Osteoblast (primary cell): ENCODE measurements at regions not wholly inside any gene's neighbourhood (a gene's known extent, or its start where the extent isn't known, plus 50 kb on each side); places are given as distances from the start of the nearest gene placed in this dataset.

Experiments
- DNase-seq: peaks from one replicate; pipeline ENCODE4 v3.0.0; 2011; ENCODE audit warnings: low spot score, mixed read lengths; ENCODE audit not compliant: insufficient read length; ENCODE audit errors: missing footprints
- H2AFZ ChIP-seq: 2 replicates; pipeline ENCODE4 v1.6.0; 2011; ENCODE audit warnings: mild to moderate bottlenecking, low read length
- H3K27ac ChIP-seq: 2 replicates; pipeline ENCODE4 v1.5.1; 2011; ENCODE audit warnings: mild to moderate bottlenecking, low read depth, low read length, moderate library complexity
- H3K27me3 ChIP-seq: 2 replicates; pipeline ENCODE4 v1.6.0; 2012; ENCODE audit warnings: mild to moderate bottlenecking, control low read depth, inconsistent platforms, low read length, moderate library complexity; ENCODE audit not compliant: insufficient read depth
- H3K36me3 ChIP-seq: 2 replicates; pipeline ENCODE4 v1.5.1; 2011; ENCODE audit warnings: mild to moderate bottlenecking, low read length, control low read depth, moderate library complexity; ENCODE audit not compliant: insufficient read depth
- H3K4me1 ChIP-seq: 2 replicates; pipeline ENCODE4 v1.5.1; 2011; ENCODE audit warnings: mild to moderate bottlenecking, low read length, control low read depth, moderate library complexity; ENCODE audit not compliant: insufficient read depth
- H3K4me2 ChIP-seq: 2 replicates; pipeline ENCODE4 v1.6.0; 2011; ENCODE audit warnings: mild to moderate bottlenecking, low read length; ENCODE audit not compliant: insufficient read depth
- H3K4me3 ChIP-seq: fragments of 200-600 bp; sonication (generic); 3 replicates; pipeline ENCODE4 v1.5.1; 2012; ENCODE audit warnings: mild to moderate bottlenecking, low read length, inconsistent platforms; ENCODE audit not compliant: insufficient read depth
- H3K79me2 ChIP-seq: 2 replicates; pipeline ENCODE4 v1.6.0; 2012; ENCODE audit warnings: mild to moderate bottlenecking, low read length, control low read depth, inconsistent platforms; ENCODE audit not compliant: insufficient read depth
- H3K9me3 ChIP-seq: 2 replicates; pipeline ENCODE4 v1.5.1; 2011; ENCODE audit warnings: low read depth, low read length, control low read depth
- H4K20me1 ChIP-seq: 2 replicates; pipeline ENCODE4 v1.6.0; 2012; ENCODE audit warnings: mild to moderate bottlenecking, low read length, control low read depth; ENCODE audit not compliant: insufficient read depth
- CTCF ChIP-seq: IDR thresholded peaks from 2 replicates; pipeline ENCODE4 v1.5.1; 2011; ENCODE audit warnings: mild to moderate bottlenecking, low read depth, low read length, moderate library complexity; ENCODE audit errors: extremely low read depth

GRCh38 chr16:52727849-52728248 lies 180.9 kb upstream of the TOX3 start:
- Histone ChIP-seq H3K4me1 (no peaks in the 10 kb centered on the region), H2AFZ (no peak overlapping the region), H3K4me3 (no peak overlapping the region), H3K79me2 (no peaks in the 10 kb centered on the region), H3K9me3 (no peaks in the 10 kb centered on the region), H3K27ac (no peak overlapping the region), H4K20me1 (no peaks in the 10 kb centered on the region), H3K36me3 (no peaks in the 10 kb centered on the region), H3K27me3 (no peaks in the 10 kb centered on the region), H3K4me2 (no peak overlapping the region)
- DNase-seq, result no peak
- TF ChIP-seq CTCF, result no peak

DNA sequence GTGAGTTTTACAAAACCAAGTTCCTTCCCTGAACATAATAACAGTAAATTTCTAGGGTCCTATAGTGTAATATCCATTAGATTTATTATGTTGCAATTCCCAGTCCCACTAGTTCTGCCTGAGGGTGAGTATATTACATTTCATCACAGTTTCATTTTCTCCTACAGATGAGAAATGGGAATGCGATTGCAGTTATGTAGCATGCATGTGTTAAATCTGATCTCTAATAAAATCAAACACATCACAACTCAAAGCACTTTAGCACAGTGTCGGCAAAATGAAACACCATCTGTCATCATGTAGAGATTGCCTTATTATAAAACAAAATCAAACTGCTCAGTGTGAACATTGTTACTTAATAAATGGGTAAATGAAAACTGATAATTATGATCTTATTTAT lies 180.5 kb upstream of the TOX3 start:
- no peaks in the 10 kb centered on the region for H3K9me3 ChIP-seq
- no peaks in the 10 kb centered on the region for H3K27me3 ChIP-seq
- no peaks in the 10 kb centered on the region for H3K4me1 ChIP-seq
- no peak for DNase-seq
- TF ChIP-seq CTCF, result no peak
- no peaks in the 10 kb centered on the region for H4K20me1 ChIP-seq
- no peak overlapping the region for H3K4me3 ChIP-seq
- H3K79me2 ChIP-seq, result no peaks in the 10 kb centered on the region
- no peaks in the 10 kb centered on the region for H3K36me3 ChIP-seq
- H3K4me2 ChIP-seq, result no peak overlapping the region
- H2AFZ ChIP-seq, result no peak overlapping the region
- no peak overlapping the region for H3K27ac ChIP-seq

DNA sequence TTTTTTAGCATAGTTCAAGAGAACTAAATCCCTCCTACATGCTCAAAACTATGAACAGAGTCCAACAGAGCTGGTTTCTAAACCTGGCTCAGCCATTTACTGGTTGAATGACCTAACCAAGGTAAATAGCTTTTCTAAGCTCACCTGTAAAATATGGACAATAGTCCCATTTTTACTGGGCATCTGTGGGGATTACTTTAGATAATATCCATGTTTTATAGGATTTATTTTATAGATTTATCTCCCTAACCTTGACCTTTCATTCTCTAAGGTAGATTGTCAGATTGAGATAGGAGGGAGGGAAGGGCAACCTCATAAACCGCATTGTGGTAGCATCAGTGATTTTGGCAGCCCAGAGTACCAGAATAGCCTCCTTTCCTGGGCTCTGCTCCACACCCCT lies 178.5 kb upstream of the TOX3 start:
- H3K27ac ChIP-seq, result no peak overlapping the region
- no peak overlapping the region for H3K4me3 ChIP-seq
- no peaks in the 10 kb centered on the region for H4K20me1 ChIP-seq
- no peak for DNase-seq
- no peaks in the 10 kb centered on the region for H3K36me3 ChIP-seq
- no peak overlapping the region for H2AFZ ChIP-seq
- no peak for TF ChIP-seq CTCF
- no peaks in the 10 kb centered on the region for H3K27me3 ChIP-seq
- H3K79me2 ChIP-seq, result no peaks in the 10 kb centered on the region
- no peaks in the 10 kb centered on the region for H3K9me3 ChIP-seq
- no peaks in the 10 kb centered on the region for H3K4me1 ChIP-seq
- no peak overlapping the region for H3K4me2 ChIP-seq

DNA sequence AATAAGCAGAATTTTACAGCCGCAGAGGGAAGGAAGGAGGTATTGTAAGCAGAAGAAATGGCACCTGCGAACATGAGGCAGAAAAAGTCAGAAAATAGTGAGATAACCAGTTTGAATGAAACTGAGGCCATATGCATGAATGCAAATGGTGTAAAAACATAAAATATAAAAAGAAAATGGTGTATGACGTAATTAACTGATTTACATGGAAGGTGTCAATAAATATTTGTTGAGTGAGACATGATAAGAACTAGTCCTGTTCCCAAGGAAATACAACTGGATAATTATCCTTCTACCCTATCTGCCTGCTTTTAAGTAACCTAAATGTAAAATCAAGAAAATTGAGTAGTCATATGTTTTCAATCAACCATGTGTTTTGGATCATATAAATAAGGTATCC lies 178.1 kb upstream of the TOX3 start:
- Histone ChIP-seq H3K27me3 (no peaks in the 10 kb centered on the region), H3K4me1 (no peaks in the 10 kb centered on the region), H3K27ac (no peak overlapping the region), H3K36me3 (no peaks in the 10 kb centered on the region), H3K9me3 (no peaks in the 10 kb centered on the region), H3K4me2 (no peak overlapping the region), H2AFZ (no peak overlapping the region), H3K4me3 (no peak overlapping the region), H4K20me1 (no peaks in the 10 kb centered on the region), H3K79me2 (no peaks in the 10 kb centered on the region)
- TF ChIP-seq CTCF, result no peak
- no peak for DNase-seq
